ENCODE measurements at regions not wholly inside any gene's neighbourhood (a gene's known extent, or its start where the extent isn't known, plus 50 kb on each side); places are given as distances from the start of the nearest gene placed in this dataset.
"Not testable (repeated sequence)": the region's sequence is repeated elsewhere in the genome, so short reads cannot be mapped to it uniquely, and the experiment has no call there.

DNA sequence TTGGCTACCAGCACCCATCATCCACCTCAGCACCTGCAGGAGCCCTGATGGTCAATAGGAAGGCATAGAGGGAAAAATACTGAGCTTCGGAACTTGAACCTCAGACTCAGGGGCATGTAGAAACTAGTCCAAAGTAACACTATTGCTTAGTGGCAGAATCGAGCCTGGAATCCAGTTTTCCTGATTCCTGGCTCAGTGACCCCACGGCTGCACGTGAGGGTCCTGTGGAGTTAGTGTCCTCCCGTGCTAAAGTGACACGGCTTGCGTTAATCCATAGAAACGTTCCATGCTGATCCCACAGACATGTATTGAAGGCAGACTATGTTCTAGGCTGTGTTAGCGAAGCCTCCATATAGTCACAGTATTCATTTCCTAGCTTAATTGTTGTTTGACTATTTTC lies 747.0 kb upstream of the TPTE start:
- Histone ChIP-seq H3K4me1 (no peaks in the 10 kb centered on the region), H3K27ac (no peak overlapping the region), H3K4me3 (no peak overlapping the region), H3K9me3 (no peaks in the 10 kb centered on the region), H3K36me3 (no peaks in the 10 kb centered on the region), H3K27me3 (peaks cover 0 to 13% of the 10 kb centered on the region in 2 donors)
- 52% methylated on average over 9 of the region's 9 CpGs for WGBS (ENCODE audit: insufficient coverage, low coverage, low lambda C conversion rate, missing lambda C conversion rate)
- no peak for DNase-seq
- no peak for ATAC-seq
- intact Hi-C loops (cut with DNase I): no loop called here
- TF ChIP-seq, protein P1, sequence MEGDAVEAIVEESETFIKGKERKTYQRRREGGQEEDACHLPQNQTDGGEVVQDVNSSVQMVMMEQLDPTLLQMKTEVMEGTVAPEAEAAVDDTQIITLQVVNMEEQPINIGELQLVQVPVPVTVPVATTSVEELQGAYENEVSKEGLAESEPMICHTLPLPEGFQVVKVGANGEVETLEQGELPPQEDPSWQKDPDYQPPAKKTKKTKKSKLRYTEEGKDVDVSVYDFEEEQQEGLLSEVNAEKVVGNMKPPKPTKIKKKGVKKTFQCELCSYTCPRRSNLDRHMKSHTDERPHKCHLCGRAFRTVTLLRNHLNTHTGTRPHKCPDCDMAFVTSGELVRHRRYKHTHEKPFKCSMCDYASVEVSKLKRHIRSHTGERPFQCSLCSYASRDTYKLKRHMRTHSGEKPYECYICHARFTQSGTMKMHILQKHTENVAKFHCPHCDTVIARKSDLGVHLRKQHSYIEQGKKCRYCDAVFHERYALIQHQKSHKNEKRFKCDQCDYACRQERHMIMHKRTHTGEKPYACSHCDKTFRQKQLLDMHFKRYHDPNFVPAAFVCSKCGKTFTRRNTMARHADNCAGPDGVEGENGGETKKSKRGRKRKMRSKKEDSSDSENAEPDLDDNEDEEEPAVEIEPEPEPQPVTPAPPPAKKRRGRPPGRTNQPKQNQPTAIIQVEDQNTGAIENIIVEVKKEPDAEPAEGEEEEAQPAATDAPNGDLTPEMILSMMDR (IDR thresholded peaks at IDR 0.05): no peak
- TF ChIP-seq POLR2A (IDR thresholded peaks at IDR 0.05): no peak

DNA sequence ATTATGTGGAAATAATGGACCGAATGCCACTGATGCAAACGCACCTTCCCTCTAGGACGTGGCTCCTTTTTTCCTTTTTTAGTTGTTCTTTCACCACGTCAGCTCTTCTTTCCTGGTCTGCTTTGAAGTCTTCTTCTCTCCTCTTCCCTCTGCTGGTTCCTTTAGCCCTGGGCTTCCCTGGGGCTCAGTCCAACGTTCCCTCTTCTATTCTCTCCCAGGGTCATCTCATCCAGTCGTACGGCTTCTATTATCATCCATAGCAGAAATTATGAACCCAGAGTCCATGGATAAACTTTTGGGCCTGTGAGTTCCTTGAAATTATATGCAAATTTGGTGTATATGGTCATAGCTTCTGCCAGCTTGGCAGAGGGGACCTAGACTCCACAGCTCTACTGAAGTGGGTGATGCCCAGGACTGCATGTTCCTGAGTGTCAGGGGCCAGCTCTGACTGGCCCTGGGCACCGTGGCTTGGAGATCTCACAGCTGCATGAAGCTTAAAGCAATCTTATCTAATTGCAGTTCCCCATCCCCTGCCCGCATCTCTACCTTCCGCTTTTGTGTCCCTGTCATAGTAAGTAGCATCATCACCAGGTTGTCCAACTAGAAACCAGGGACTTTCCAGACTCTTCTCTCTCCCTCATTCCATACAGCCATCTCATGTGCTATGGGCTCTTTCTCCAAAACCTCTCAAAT lies 746.3 kb upstream of the TPTE start:
- H3K36me3 ChIP-seq; DNase-seq; H3K9me3 ChIP-seq; intact Hi-C loops (cut with DNase I); H3K4me1 ChIP-seq; H3K27ac ChIP-seq; H3K4me3 ChIP-seq: not testable (repeated sequence)
- ATAC-seq: peak in 1 of 4 donors; percentile 8
- WGBS (ENCODE audit: insufficient coverage, low coverage, low lambda C conversion rate, missing lambda C conversion rate): 45% methylated on average over 10 of the region's 10 CpGs
- H3K27me3 ChIP-seq: peaks cover 0 to 13% of the 10 kb centered on the region in 2 donors

DNA sequence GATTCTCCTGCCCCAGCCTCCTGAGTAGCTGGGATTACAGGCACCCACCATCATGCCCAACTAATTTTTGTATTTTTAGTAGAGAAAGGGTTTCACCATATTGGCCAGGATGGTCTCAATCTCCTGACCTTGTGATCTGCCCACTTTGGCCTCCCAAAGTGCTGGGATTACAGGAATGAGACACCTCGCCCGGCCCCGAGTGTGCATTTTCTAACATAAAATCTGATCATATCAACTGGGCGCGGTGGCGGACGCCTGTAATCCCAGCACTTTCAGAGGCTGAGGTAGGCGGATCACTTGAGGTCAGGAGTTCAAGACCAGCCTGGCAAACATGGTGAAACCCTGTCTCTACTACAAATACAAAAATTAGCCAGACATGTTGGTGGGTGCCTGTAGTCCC lies 745.5 kb upstream of the TPTE start:
- WGBS (ENCODE audit: insufficient coverage, low coverage, low lambda C conversion rate, missing lambda C conversion rate): 44% methylated on average over 8 of the region's 8 CpGs
- intact Hi-C loops (cut with DNase I); DNase-seq: not testable (repeated sequence)

DNA sequence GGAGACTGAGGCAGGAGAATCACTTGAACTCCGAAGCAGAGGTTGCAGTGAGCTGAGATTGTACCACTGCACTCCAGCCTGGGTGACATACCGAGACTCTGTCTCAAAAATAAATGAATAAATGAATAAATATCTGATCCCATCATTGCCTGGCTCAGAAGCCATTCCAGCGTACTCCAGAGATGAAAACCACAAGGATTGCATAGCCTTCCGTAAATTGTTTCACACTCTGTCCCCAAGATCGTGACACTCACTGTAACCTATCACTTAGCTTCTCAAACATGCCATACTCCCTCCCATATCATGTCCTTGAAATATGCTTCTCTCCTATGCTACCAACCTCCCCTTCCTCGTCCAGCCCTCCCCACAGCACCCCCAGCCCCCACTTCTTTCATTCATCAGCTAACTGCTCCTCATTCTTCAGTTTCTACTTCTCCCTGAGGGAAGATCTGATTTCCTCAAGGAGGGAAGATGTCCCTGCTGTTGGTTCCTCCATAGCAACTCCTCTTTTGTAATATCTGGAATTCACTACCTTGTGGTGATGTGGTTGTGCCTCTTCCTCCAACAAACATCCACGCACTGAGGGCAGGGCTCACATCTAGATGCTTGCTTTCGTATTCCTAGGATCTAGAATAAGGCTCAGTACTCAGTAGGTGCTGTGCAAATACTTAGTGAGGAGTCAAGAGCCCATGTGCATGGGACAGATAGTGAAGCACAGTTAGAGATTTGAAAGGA lies 744.9 kb upstream of the TPTE start:
- H3K4me1 ChIP-seq; intact Hi-C loops (cut with DNase I); H3K27ac ChIP-seq; H3K9me3 ChIP-seq; ATAC-seq; H3K36me3 ChIP-seq; DNase-seq; H3K4me3 ChIP-seq: not testable (repeated sequence)
- peaks cover 0 to 13% of the 10 kb centered on the region in 2 donors for H3K27me3 ChIP-seq
- WGBS (ENCODE audit: insufficient coverage, low coverage, low lambda C conversion rate, missing lambda C conversion rate): 21% methylated on average over 8 of the region's 8 CpGs

More for the DNA sequence above, 745.5 kb upstream of the TPTE start:
- not testable (repeated sequence) for H3K36me3 ChIP-seq, H3K9me3 ChIP-seq, H3K4me1 ChIP-seq, ATAC-seq, H3K27ac ChIP-seq, H3K4me3 ChIP-seq
- H3K27me3 ChIP-seq: peaks cover 0 to 13% of the 10 kb centered on the region in 2 donors

DNA sequence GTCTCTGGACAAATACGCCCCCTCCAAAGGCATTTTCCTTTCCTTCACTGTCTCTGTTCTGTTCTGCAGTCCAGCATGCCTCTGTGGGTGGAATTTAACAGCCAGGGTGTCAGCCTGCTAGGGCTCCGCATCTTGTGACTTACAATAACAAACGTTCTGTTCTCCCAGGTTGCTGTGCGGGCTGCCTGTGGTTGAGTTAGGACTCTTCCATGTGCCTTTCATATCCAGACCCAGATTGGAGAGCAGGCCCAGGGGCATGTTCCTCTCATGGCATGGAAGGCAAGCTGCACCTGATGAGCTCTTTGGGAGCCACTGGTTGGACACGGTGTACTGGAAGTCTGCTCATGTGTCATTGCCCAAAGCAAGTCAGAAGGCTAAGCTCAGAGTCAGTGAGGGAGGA lies 742.8 kb upstream of the TPTE start:
- H3K36me3 ChIP-seq; H3K4me1 ChIP-seq; H3K4me3 ChIP-seq; H3K9me3 ChIP-seq; intact Hi-C loops (cut with DNase I); H3K27ac ChIP-seq; H3K27me3 ChIP-seq; DNase-seq: not testable (repeated sequence)
- peak in 2 of 4 donors; percentile 12 to 18 for ATAC-seq
- WGBS (ENCODE audit: insufficient coverage, low coverage, low lambda C conversion rate, missing lambda C conversion rate): 55% methylated on average over 5 of the region's 5 CpGs

DNA sequence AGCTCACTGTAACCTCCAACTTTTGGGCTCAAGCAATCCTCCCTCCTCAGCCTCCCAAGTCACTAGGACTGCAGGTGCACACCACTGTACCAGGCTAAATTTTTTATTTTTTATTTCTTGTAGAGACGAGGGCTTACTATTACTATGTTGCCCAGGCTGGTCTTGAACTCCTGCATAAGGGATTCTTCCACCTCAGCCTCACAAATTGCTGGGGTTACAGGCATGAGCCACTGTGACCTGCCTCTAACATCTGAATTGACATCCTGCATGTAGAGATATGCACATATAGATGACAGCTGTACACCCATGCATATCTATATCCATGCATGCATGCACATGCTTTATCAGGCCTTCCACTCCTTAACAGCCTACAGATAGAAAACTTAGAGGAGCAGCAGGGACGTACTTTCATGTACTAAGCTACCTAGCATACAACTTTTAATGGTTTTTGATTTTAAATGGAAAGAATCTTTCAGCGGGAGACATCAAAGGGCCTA lies 740.9 kb upstream of the TPTE start:
- Histone ChIP-seq H3K4me3 (no peak overlapping the region), H3K27me3 (peaks cover 0 to 3% of the 10 kb centered on the region in 2 donors), H3K4me1 (no peaks in the 10 kb centered on the region), H3K9me3 (no peaks in the 10 kb centered on the region), H3K36me3 (no peaks in the 10 kb centered on the region), H3K27ac (no peak overlapping the region)
- 28% methylated on average over 3 of the region's 3 CpGs for WGBS (ENCODE audit: insufficient coverage, low coverage, low lambda C conversion rate, missing lambda C conversion rate)
- intact Hi-C loops (cut with DNase I): no loop called here
- TF ChIP-seq, protein P1 (IDR thresholded peaks at IDR 0.05): no peak
- no peak for TF ChIP-seq POLR2A (IDR thresholded peaks at IDR 0.05)
- DNase-seq: no peak
- no peak for ATAC-seq

DNA sequence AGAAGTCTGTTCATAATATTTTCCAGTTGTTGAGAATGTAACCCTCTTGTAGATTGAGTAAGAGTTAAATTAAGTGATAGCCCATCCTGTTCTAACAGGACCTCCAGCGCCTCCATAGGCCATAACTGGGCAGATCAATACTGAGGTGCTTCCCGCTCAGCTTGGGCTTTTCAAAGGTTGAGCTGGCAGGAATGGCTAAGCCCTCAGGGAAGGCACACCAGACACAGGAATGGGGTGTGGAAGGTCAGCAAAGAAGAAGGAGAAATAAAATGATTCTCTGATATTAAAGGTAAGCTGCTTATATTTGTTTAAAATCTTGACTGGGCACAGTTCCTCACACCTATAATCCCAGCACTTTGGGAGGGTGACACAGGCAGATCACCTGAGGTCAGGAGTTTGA lies 737.8 kb upstream of the TPTE start:
- H3K27me3 ChIP-seq; DNase-seq; intact Hi-C loops (cut with DNase I); H3K4me1 ChIP-seq; H3K36me3 ChIP-seq; H3K27ac ChIP-seq; H3K9me3 ChIP-seq; ATAC-seq; H3K4me3 ChIP-seq: not testable (repeated sequence)
- WGBS (ENCODE audit: insufficient coverage, low coverage, low lambda C conversion rate, missing lambda C conversion rate): 18% methylated on average over 2 of the region's 2 CpGs

DNA sequence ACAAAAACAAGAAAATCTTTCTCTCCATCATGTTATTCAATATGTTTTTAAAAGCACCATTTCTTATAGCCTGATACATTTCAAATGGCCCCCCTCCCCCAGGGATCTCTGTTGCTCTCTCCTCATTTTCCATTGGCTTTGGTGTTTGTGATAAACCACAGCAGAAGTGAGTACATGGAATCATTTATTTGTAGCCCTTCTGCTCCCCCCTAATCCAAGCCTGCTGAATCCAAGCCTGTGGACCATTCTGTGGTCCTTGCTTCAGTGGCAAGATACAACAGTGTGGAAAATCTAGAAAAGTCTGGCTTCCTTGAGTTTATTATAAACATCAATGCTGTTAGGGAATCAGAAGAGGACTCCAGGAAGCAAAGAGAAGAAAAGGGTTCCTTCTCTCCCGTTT lies 737.2 kb upstream of the TPTE start:
- 5% methylated on average over 1 of the region's 1 CpG for WGBS (ENCODE audit: insufficient coverage, low coverage, low lambda C conversion rate, missing lambda C conversion rate)
- H3K4me3 ChIP-seq; DNase-seq; ATAC-seq; H3K27me3 ChIP-seq; H3K36me3 ChIP-seq; H3K9me3 ChIP-seq; intact Hi-C loops (cut with DNase I); H3K27ac ChIP-seq; H3K4me1 ChIP-seq: not testable (repeated sequence)

DNA sequence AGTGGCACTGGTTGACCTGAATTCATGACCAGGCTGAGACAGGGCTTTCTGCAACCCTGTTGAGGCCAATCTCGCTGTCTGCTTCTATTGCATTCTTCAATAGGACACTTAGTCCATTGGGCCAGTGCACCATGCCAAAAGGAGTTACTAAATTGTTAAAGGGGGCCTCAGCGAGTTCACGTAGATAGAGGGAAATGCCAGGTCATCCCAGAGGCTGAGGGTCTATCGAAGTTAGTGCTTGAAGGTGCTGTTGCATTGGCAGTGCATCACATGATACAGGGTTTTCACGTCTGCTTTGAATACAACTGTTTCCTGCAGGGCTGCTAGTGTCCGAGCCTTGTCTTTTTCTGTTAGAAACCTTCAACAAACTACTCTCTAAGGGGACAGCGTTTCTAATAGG lies 735.3 kb upstream of the TPTE start:
- H3K4me1 ChIP-seq; H3K27ac ChIP-seq; H3K9me3 ChIP-seq; DNase-seq; H3K36me3 ChIP-seq; H3K4me3 ChIP-seq; H3K27me3 ChIP-seq; intact Hi-C loops (cut with DNase I): not testable (repeated sequence)
- ATAC-seq: peak in 1 of 4 donors; percentile 11
- WGBS (ENCODE audit: insufficient coverage, low coverage, low lambda C conversion rate, missing lambda C conversion rate): 23% methylated on average over 7 of the region's 7 CpGs
